ENCODE measurements at regions not wholly inside any gene's neighbourhood (a gene's known extent, or its start where the extent isn't known, plus 50 kb on each side); places are given as distances from the start of the nearest gene placed in this dataset.

DNA sequence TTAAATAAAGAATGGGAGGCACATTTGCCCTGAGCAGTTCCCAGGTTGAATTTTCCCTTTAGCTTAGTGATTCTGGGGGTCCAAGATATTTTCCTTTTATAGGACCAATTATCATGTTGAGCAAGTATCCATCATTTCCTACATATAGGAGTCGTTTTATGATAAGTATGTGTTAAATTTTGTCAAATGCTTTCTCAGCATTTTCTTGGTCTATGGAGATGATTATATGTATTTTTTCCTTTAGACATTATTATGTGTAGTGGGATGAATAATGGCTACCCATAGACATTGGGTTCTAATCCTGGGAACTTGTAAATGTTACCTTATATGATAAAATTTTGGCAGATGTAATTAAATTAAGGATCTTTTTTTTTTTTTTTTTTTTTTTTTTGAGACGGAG is 128.7 kb downstream of the LMO4 start:
- Histone ChIP-seq H3K36me3 (no peaks in the 10 kb centered on the region), H3K9me3 (no peaks in the 10 kb centered on the region), H3K4me3 (no peak overlapping the region), H3K4me1 (no peaks in the 10 kb centered on the region), H3K27me3 (ENCODE audit: low read depth) (no peaks in the 10 kb centered on the region), H3K27ac (no peak overlapping the region)
- ATAC-seq (no peak), DNase-seq (no peak)
- intact Hi-C loops (cut with DNase I) = no loop called here
- TF ChIP-seq, protein P1, sequence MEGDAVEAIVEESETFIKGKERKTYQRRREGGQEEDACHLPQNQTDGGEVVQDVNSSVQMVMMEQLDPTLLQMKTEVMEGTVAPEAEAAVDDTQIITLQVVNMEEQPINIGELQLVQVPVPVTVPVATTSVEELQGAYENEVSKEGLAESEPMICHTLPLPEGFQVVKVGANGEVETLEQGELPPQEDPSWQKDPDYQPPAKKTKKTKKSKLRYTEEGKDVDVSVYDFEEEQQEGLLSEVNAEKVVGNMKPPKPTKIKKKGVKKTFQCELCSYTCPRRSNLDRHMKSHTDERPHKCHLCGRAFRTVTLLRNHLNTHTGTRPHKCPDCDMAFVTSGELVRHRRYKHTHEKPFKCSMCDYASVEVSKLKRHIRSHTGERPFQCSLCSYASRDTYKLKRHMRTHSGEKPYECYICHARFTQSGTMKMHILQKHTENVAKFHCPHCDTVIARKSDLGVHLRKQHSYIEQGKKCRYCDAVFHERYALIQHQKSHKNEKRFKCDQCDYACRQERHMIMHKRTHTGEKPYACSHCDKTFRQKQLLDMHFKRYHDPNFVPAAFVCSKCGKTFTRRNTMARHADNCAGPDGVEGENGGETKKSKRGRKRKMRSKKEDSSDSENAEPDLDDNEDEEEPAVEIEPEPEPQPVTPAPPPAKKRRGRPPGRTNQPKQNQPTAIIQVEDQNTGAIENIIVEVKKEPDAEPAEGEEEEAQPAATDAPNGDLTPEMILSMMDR (IDR thresholded peaks at IDR 0.05) = no peak

DNA sequence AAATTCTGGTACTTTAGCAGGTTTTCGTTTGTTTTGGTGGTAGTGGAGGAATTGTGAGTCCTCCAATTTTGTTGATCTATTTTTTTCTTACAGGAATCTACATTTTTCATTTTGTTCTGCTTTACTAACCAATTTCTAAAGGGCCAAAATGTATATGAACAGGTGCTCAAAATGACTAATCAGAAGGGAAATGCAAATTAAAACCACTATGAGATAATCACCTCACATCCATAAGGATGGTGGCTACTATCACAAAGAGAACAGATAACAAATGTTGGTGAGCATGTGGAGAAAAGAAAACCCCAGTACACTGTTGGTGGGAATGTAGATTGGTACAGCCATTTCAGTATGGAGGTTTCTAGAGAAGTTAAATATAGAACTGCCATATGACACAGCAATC is 134.2 kb downstream of the LMO4 start:
- TF ChIP-seq, protein P1 (IDR thresholded peaks at IDR 0.05) = no peak
- Histone ChIP-seq H3K4me1 (no peaks in the 10 kb centered on the region), H3K27ac (no peak overlapping the region), H3K4me3 (no peak overlapping the region), H3K9me3 (no peaks in the 10 kb centered on the region), H3K36me3 (no peaks in the 10 kb centered on the region), H3K27me3 (ENCODE audit: low read depth) (no peaks in the 10 kb centered on the region)
- ATAC-seq (no peak), DNase-seq (no peak)
- intact Hi-C loops (cut with DNase I) = no loop called here

DNA sequence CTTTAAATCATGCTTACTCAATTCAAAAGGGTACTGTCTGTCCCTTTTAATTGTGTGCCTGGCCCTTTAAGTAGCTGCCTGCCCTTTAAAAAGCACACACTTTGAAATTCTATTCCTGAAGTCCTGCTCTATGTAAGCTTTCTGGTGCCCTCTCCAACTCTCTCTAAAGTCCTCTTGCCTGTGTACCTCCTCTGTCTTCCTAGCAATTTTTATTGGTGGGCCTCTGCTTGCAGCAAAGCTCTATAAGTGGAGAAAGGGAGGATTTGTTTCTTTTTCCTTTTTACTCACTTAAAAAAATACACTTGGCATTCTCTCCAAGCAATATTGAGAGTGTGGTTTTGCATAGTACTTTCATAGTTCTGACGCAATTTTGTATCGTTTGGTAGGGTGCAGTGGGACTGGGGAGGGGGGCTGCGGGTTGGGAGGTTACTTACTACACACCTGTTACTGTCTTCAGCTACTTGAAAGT is 135.4 kb downstream of the LMO4 start:
- no peaks in the 10 kb centered on the region for H3K36me3 ChIP-seq
- intact Hi-C loops (cut with DNase I) = no loop called here
- H3K4me3 ChIP-seq = no peak overlapping the region
- ATAC-seq = peak; percentile 19 to 35
- H3K9me3 ChIP-seq = no peaks in the 10 kb centered on the region
- DNase-seq = no peak
- H3K27me3 ChIP-seq (ENCODE audit: low read depth) = no peaks in the 10 kb centered on the region
- TF ChIP-seq, protein P1 (IDR thresholded peaks at IDR 0.05) = no peak
- H3K4me1 ChIP-seq = no peaks in the 10 kb centered on the region
- H3K27ac ChIP-seq = no peak overlapping the region

DNA sequence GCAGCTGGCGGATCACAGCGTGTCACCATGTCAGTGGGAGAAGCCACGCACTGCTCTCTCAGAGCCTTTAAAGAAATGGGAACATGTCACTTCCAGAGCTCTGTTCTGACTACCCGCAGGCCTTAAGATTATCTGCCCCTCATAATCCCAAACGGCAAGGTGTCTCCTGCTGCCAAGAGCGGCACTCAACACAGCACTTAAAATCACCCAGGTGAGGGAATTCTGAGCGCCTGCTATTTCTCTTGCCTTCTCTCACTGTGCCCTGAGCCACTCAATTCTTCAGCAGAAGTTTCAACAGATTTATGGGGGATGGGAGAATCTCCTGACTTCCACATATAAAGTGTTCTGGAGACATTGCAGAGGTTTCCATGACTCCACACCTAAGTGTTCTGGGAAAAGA is 137.9 kb downstream of the LMO4 start:
- Histone ChIP-seq H3K27ac (no peak overlapping the region), H3K36me3 (no peaks in the 10 kb centered on the region), H3K4me3 (no peak overlapping the region), H3K27me3 (ENCODE audit: low read depth) (no peaks in the 10 kb centered on the region), H3K4me1 (no peaks in the 10 kb centered on the region), H3K9me3 (no peaks in the 10 kb centered on the region)
- intact Hi-C loops (cut with DNase I) = no loop called here
- DNase-seq = no peak
- ATAC-seq = no peak
- TF ChIP-seq, protein P1 (IDR thresholded peaks at IDR 0.05) = no peak

DNA sequence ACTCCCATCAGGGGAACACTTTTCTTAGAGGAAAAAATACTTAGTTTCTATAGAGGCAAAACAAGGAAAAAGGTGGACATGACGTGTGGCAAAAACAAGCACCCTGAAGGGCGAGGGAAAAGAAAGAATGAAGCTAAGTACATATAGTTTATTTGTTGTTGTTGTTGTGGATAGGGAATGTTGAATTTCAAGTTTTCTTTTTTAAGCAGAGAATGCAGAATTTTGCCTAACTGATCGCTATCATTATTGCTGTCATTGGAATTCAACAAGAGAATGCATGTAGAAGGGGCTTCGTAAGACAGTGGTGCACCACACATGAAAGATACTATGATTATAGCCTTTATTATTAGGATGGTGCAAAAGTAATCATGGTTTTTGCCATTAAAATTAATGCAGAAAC is 144.0 kb downstream of the LMO4 start:
- H3K4me1 ChIP-seq = no peaks in the 10 kb centered on the region
- no peak overlapping the region for H3K27ac ChIP-seq
- H3K36me3 ChIP-seq = no peaks in the 10 kb centered on the region
- DNase-seq = no peak
- H3K9me3 ChIP-seq = no peaks in the 10 kb centered on the region
- ATAC-seq = no peak
- no peak overlapping the region for H3K4me3 ChIP-seq
- no peaks in the 10 kb centered on the region for H3K27me3 ChIP-seq (ENCODE audit: low read depth)
- intact Hi-C loops (cut with DNase I) = no loop called here
- TF ChIP-seq, protein P1 (IDR thresholded peaks at IDR 0.05) = no peak

DNA sequence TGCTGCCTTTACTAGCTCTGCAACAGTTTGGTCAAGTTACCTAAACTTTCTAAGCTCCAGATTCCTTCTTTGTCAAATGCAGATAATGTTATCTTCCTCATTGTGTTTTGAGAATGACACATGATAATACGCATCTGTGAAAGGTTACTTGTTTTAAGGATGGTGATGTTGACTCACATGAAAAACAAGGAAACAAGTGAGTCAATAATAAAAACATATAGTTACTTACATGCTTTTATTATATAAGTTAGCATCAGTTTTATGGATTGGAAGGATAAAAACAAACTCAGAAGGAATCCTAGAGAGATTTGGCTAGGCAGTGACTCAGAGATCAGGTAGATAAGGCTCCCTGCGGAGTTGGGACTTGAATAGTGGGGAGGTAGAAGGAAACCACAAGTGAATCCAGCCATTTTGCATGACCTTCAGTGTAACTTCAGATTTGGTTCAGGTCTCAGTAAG is 144.6 kb downstream of the LMO4 start:
- no peaks in the 10 kb centered on the region for H3K36me3 ChIP-seq
- H3K4me1 ChIP-seq = no peaks in the 10 kb centered on the region
- TF ChIP-seq, protein P1 (IDR thresholded peaks at IDR 0.05) = no peak
- no peak for DNase-seq
- no peak overlapping the region for H3K4me3 ChIP-seq
- no peak for ATAC-seq
- no peaks in the 10 kb centered on the region for H3K9me3 ChIP-seq
- intact Hi-C loops (cut with DNase I) = no loop called here
- no peaks in the 10 kb centered on the region for H3K27me3 ChIP-seq (ENCODE audit: low read depth)
- no peak overlapping the region for H3K27ac ChIP-seq
